HG03342 (cell line): ENCODE measurements at regions not wholly inside any gene's neighbourhood (a gene's known extent, or its start where the extent isn't known, plus 50 kb on each side); places are given as distances from the start of the nearest gene placed in this dataset.
"Not testable (repeated sequence)": the region's sequence is repeated elsewhere in the genome, so short reads cannot be mapped to it uniquely, and the experiment has no call there.

Source experiments
- ATAC-seq: cut with Tn5 transposase; IDR thresholded peaks from one replicate; pipeline ENCODE4 v1.9.1; 2021; ENCODE audit warnings: mild to moderate bottlenecking, moderate library complexity; ENCODE audit not compliant: unreplicated experiment

- peak; percentile 55 for ATAC-seq
Measured at GRCh38 chr7:20466543-20467021, 135.9 kb downstream of the ITGB8 start.

- ATAC-seq: no peak
Measured at GRCh38 chr7:20470082-20470481, 139.4 kb downstream of the ITGB8 start.

- ATAC-seq: no peak
Measured at GRCh38 chr7:20470726-20471125, 140.0 kb downstream of the ITGB8 start.

- no peak for ATAC-seq
Measured at GRCh38 chr7:20474249-20474648, 141.2 kb upstream of the ABCB5 start.

DNA sequence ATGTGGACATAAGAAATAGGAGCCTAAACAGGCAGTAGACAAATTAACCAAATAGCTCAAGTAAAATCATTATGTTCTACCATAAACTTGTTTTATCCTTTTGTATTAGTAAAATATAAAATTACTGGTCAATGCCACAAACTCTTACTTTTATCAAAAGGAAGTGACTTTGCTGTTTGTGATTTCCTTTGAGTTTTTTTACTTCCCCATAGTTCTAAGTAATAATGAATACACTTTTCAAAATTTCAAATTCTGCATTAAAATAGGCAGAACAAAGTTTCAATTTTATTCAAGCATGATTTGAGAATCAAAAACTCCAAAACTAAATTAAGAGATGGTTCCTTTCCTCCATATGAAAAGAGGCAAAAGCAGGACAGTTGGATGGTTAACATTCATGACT is 139.7 kb upstream of the ABCB5 start:
- no peak for ATAC-seq

DNA sequence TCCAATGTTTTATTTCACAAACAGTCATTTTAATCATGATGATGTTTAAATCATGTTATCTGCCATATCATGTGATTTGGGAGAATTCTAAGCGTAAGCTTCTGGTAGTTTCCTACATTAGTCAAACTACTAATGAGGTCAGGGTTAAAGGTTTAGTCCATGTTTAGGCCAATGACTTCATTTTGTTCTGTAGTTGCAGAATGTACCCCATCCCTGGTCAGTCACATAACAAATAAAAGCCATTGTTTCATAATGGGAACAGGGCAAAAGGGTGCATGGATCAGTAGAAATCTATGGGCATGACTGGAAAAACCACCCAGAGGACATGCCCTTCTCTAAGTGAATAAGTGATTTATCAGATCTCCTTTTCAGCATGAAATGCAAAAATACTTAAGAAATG is 138.4 kb upstream of the ABCB5 start:
- no peak for ATAC-seq

- ATAC-seq: no peak
Measured at GRCh38 chr7:20479706-20480105, 135.8 kb upstream of the ABCB5 start.

DNA sequence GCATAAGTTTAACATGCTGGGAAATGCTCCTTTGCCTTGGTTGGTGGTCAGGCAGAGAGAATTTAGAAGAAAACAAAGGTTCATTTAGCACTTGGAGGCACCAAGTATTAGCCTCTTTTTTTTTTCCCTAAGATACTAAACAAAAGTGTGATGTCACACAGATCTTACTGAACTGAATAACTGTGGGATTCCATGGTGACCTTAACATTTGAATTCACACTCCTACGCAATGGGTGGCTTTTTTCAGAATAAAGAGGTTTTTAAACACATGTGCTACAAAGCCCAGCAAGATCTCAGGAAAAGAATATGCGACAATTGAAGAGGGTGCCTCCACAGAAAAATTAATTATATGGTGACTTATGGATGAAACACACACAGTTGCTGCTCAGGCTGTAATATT is 133.4 kb upstream of the ABCB5 start:
- no peak for ATAC-seq

DNA sequence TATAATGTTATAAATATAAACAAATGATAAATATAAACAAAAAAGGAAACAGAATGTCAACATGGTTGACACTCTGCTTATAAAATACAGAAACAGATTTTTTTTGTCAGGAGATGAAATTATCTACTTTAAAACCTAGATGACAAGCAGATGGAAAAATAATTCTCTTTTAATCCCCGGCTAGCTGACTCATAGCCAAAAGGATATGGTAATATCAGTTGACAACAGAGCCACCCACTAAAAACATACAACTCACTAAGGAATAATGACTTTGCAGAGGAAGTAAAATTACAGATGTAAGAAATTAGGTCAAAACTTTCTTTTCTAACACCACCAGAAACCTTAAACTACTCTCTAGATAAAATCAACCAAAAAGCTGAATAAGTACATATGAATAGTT is 131.1 kb upstream of the ABCB5 start:
- no peak for ATAC-seq

- no peak for ATAC-seq
Measured at GRCh38 chr7:20488850-20489249, 126.6 kb upstream of the ABCB5 start.

GRCh38 chr7:20491284-20491683 is 124.2 kb upstream of the ABCB5 start:
- ATAC-seq: no peak

- no peak for ATAC-seq
Measured at GRCh38 chr7:20494566-20494965, 120.9 kb upstream of the ABCB5 start.

DNA sequence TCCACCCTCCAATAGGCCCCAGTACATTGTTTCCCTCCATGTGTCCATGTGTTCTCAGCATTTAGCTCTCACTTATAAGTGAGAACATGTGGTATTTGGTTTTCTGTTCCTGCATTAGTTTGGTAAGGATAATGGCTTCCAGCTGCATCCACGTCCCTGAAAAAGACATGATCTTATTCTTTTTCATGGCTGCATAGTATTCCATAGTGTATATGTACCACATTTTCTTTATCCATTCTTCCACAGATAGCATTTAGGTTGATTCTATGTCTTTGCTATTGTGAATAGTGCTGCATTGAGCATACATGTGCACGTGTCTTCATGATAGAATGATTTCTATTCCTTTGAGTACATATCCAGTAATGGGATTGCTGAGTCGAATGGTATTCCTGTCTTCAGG is 114.0 kb upstream of the ABCB5 start:
- ATAC-seq: not testable (repeated sequence)

- ATAC-seq: no peak
Measured at GRCh38 chr7:20503278-20503950, 112.1 kb upstream of the ABCB5 start.

DNA sequence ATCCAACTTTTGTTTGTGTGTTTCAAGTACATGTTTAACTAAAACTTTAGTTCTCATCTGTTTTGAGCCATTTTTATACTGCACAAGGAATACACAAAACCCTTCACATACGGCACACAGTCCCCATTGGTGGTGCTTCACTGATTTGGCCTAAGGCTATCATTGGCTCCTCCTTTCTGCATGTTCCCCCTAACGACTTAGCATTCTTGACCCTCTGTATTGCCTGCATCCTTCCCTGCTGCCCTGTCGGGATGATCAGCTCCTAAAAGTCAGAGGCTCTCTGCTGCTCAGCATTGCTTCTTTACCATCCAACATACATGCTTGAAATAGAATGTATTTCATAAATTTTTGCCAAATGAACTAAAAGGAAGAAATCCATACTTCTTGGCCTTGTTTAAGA is 111.4 kb upstream of the ABCB5 start:
- ATAC-seq: no peak

GRCh38 chr7:20506175-20506574 is 109.3 kb upstream of the ABCB5 start:
- no peak for ATAC-seq

GRCh38 chr7:20507157-20507556 is 108.3 kb upstream of the ABCB5 start:
- ATAC-seq: no peak

- ATAC-seq: no peak
Measured at GRCh38 chr7:20508109-20508508, 107.4 kb upstream of the ABCB5 start.

DNA sequence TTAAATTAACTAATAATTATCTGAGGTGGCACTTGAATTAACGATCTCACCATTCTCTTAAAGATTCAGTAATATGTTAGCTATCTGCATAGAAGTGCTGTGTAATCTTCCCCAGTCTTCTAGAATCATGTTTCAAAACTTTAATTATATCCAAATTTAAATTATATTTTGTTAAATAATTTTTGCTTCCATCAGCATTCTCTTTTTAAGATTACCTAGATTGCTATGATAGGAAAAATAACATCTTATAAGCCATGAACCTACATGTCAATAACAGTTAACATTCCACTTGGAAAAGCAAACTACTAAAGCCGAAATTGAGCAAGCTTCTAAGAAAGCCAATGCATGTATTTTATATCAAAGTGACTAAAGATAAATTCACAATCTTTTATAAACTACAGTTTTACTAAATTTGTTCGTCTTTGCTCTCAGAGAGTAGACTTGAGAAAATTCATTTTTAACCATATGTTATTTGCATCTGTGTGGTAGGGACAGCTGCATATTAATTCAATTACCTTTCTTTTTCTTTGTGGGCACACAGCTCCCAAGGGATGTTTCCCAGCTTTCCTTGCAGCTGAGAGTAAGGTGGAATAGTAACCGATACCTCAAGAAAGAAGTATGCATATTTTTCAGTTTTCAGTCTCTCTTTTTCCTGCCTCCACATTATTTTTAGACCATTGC is 105.4 kb upstream of the ABCB5 start:
- no peak for ATAC-seq

- no peak for ATAC-seq
Measured at GRCh38 chr7:20510573-20510900, 104.9 kb upstream of the ABCB5 start.

GRCh38 chr7:20513341-20513740 is 102.1 kb upstream of the ABCB5 start:
- ATAC-seq: no peak

DNA sequence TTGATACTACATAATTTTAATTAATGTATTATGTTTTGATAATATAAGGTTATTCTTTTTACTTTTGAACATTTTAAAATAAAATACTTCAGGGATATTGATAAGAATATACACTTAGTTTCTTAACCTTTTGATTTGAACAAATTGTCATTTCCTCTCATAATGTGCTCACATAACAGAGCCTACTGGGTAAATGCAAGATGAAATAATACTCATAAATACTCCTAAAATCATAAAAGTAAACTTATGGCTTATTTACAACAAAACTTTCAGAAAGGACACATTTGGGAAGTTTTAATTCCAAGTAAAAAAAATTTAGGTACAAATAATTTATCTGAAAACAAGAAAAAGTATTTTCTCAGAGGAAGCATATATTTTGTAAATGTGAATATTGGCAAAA is 101.6 kb upstream of the ABCB5 start:
- no peak for ATAC-seq

- no peak for ATAC-seq
Measured at GRCh38 chr7:20514364-20514763, 101.1 kb upstream of the ABCB5 start.
